GM18502 (cell line): ENCODE measurements at regions not wholly inside any gene's neighbourhood (a gene's known extent, or its start where the extent isn't known, plus 50 kb on each side); places are given as distances from the start of the nearest gene placed in this dataset.

Experiments
- ATAC-seq: cut with Tn5 transposase; IDR thresholded peaks from one replicate; pipeline ENCODE4 v1.9.1; 2021; ENCODE audit warnings: mild to moderate bottlenecking; ENCODE audit not compliant: unreplicated experiment, poor library complexity

- ATAC-seq: no peak
Measured at GRCh38 chr14:82836256-82836950, 1302.8 kb upstream of the SEL1L start.

- ATAC-seq: no peak
Measured at GRCh38 chr14:82837611-82838140, 1304.0 kb upstream of the SEL1L start.

- no peak for ATAC-seq
Measured at GRCh38 chr14:82850576-82850975, 1316.9 kb upstream of the SEL1L start.

GRCh38 chr14:82854131-82854530, 1320.5 kb upstream of the SEL1L start:
- ATAC-seq: no peak

- no peak for ATAC-seq
Measured at GRCh38 chr14:82854901-82855300, 1321.2 kb upstream of the SEL1L start.

GRCh38 chr14:82855912-82856391, 1322.3 kb upstream of the SEL1L start:
- no peak for ATAC-seq

GRCh38 chr14:82861313-82861712, 1327.7 kb upstream of the SEL1L start:
- no peak for ATAC-seq

- no peak for ATAC-seq
Measured at GRCh38 chr14:82872494-82872893, 1338.8 kb upstream of the SEL1L start.

- no peak for ATAC-seq
Measured at GRCh38 chr14:82878951-82879350, 1345.3 kb upstream of the SEL1L start.

GRCh38 chr14:82879949-82880535, 1346.4 kb upstream of the SEL1L start:
- ATAC-seq: no peak

- no peak for ATAC-seq
Measured at GRCh38 chr14:82886670-82887069, 1353.0 kb upstream of the SEL1L start.

- ATAC-seq: no peak
Measured at GRCh38 chr14:82889701-82890100, 1356.0 kb upstream of the SEL1L start.

GRCh38 chr14:82896476-82896875, 1362.8 kb upstream of the SEL1L start:
- ATAC-seq: no peak

GRCh38 chr14:82897469-82898308, 1364.0 kb upstream of the SEL1L start:
- no peak for ATAC-seq

GRCh38 chr14:82905762-82906161, 1372.1 kb upstream of the SEL1L start:
- ATAC-seq: no peak

- no peak for ATAC-seq
Measured at GRCh38 chr14:82911930-82912329, 1378.3 kb upstream of the SEL1L start.

- no peak for ATAC-seq
Measured at GRCh38 chr14:82913396-82913795, 1379.7 kb upstream of the SEL1L start.

- ATAC-seq: no peak
Measured at GRCh38 chr14:82915381-82915780, 1381.7 kb upstream of the SEL1L start.

- ATAC-seq: no peak
Measured at GRCh38 chr14:82935691-82936090, 1402.0 kb upstream of the SEL1L start.

GRCh38 chr14:82951171-82951570, 1417.5 kb upstream of the SEL1L start:
- ATAC-seq: no peak

- no peak for ATAC-seq
Measured at GRCh38 chr14:82963756-82964155, 1430.1 kb upstream of the SEL1L start.
